ENCODE measurements at regions not wholly inside any gene's neighbourhood (a gene's known extent, or its start where the extent isn't known, plus 50 kb on each side); places are given as distances from the start of the nearest gene placed in this dataset.

DNA sequence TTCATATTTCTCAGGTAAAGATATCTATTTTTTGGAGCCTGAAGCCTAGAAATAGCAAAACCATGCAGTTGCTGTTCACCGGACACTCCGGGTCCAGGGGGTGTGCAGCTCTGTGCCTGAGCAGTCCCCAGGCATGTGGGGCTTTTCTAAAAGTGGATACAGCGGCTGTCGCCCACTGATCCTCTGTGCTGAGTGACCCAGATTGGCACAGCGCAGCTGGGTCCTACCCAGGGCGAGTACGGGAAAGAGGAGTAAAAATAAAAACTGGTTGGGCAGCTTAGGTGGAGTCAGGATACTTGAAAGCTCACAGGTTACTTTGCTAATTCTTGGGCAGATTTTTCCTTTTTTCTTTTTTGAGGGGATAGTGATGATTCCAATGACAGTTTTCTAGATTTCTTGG lies 118.8 kb downstream of the UCHL1 start:
- TF ChIP-seq POLR2AphosphoS5 (IDR thresholded peaks at IDR 0.05; ENCODE audit: borderline replicate concordance, low read depth, low read length) (no peak), EZH2 (IDR thresholded peaks at IDR 0.05) (no peak), FOXP2 (optimal IDR thresholded peaks at IDR 0.05; ENCODE audit: control extremely low read depth, extremely low read length, insufficient read depth) (no peak)
